Left ventricle myocardium inferior (tissue), 1 donor: ENCODE measurements at regions not wholly inside any gene's neighbourhood (a gene's known extent, or its start where the extent isn't known, plus 50 kb on each side); places are given as distances from the start of the nearest gene placed in this dataset.

ENCODE experiments used
- DNase-seq: peaks from one replicate; pipeline ENCODE4 v3.0.0-alpha.2; 2020
- H3K27ac ChIP-seq: fragments of 200-600 bp; replicated peaks from 2 replicates; pipeline ENCODE4 v1.8.0; 2021
- H3K27me3 ChIP-seq: fragments of 200-600 bp; 2 replicates; pipeline ENCODE4 v1.8.0; 2021; ENCODE audit warnings: low read depth
- H3K36me3 ChIP-seq: fragments of 200-600 bp; 2 replicates; pipeline ENCODE4 v1.8.0; 2021
- H3K4me1 ChIP-seq: fragments of 200-600 bp; 2 replicates; pipeline ENCODE4 v1.8.0; 2021
- H3K4me3 ChIP-seq: fragments of 200-600 bp; 2 replicates; pipeline ENCODE4 v1.8.0; 2021; ENCODE audit warnings: mild to moderate bottlenecking, moderate library complexity
- H3K9me3 ChIP-seq: fragments of 200-600 bp; replicated peaks from 2 replicates; pipeline ENCODE4 v1.8.0; 2021
- CTCF ChIP-seq: fragments of 200-600 bp; IDR thresholded peaks from 2 replicates; pipeline ENCODE4 v1.8.0; 2021; ENCODE audit warnings: antibody characterized with exemption, mild to moderate bottlenecking, borderline replicate concordance
- intact Hi-C: fragments of 100-400 bp; cut with micrococcal nuclease; formaldehyde crosslinking; loops from one replicate; pipeline ENCODE4 v1.11.0; 2022
- donor health status: DM: no; HTN: yes; CAD: no; lungs with severe emphysema.

GRCh38 chr5:68046445-68046844, 169.1 kb upstream of the PIK3R1 start:
- no peak for TF ChIP-seq CTCF

GRCh38 chr5:68041293-68041692, 174.3 kb upstream of the PIK3R1 start:
- peaks cover 17% of the 10 kb centered on the region for H3K4me1 ChIP-seq
- TF ChIP-seq CTCF, result no peak
- peak overlapping the region; percentile 78 for H3K27ac ChIP-seq
- no peaks in the 10 kb centered on the region for H3K36me3 ChIP-seq
- peak; percentile 33 for DNase-seq
- intact Hi-C loops, result no loop called here
- no peaks in the 10 kb centered on the region for H3K9me3 ChIP-seq
- H3K27me3 ChIP-seq, result no peaks in the 10 kb centered on the region
- no peak overlapping the region for H3K4me3 ChIP-seq

More at GRCh38 chr5:68046445-68046844, 169.1 kb upstream of the PIK3R1 start:
- Histone ChIP-seq H3K9me3 (peaks cover 16% of the 10 kb centered on the region), H3K4me1 (peaks cover 11% of the 10 kb centered on the region), H3K36me3 (no peaks in the 10 kb centered on the region), H3K27ac (no peak overlapping the region), H3K4me3 (no peak overlapping the region), H3K27me3 (no peaks in the 10 kb centered on the region)
- DNase-seq, result no peak
- intact Hi-C loops, result no loop called here

- no peaks in the 10 kb centered on the region for H3K27me3 ChIP-seq
- intact Hi-C loops, result no loop called here
Measured at GRCh38 chr5:68037546-68037945, 178.0 kb upstream of the PIK3R1 start.

GRCh38 chr5:68033961-68034571, 181.5 kb upstream of the PIK3R1 start:
- intact Hi-C loops, result no loop called here
- no peaks in the 10 kb centered on the region for H3K9me3 ChIP-seq
- H3K4me3 ChIP-seq, result no peak overlapping the region
- no peak for TF ChIP-seq CTCF
- peaks cover 18% of the 10 kb centered on the region for H3K4me1 ChIP-seq
- no peaks in the 10 kb centered on the region for H3K27me3 ChIP-seq
- DNase-seq, result peak; percentile 31
- no peaks in the 10 kb centered on the region for H3K36me3 ChIP-seq
- H3K27ac ChIP-seq, result peak overlapping the region; percentile 4

More at GRCh38 chr5:68037546-68037945, 178.0 kb upstream of the PIK3R1 start:
- Histone ChIP-seq H3K4me1 (peaks cover 32% of the 10 kb centered on the region), H3K36me3 (no peaks in the 10 kb centered on the region), H3K9me3 (no peaks in the 10 kb centered on the region), H3K27ac (no peak overlapping the region), H3K4me3 (no peak overlapping the region)
- no peak for DNase-seq
- TF ChIP-seq CTCF, result no peak

- no peak for TF ChIP-seq CTCF
- H3K4me3 ChIP-seq, result no peak overlapping the region
- intact Hi-C loops, result no loop called here
Measured at GRCh38 chr5:68033029-68033428, 182.5 kb upstream of the PIK3R1 start.

More at GRCh38 chr5:68033029-68033428, 182.5 kb upstream of the PIK3R1 start:
- Histone ChIP-seq H3K27me3 (no peaks in the 10 kb centered on the region), H3K9me3 (no peaks in the 10 kb centered on the region), H3K27ac (no peak overlapping the region), H3K4me1 (peaks cover 25% of the 10 kb centered on the region), H3K36me3 (no peaks in the 10 kb centered on the region)
- DNase-seq, result no peak
